IMR-90 (cell line): ENCODE measurements at regions not wholly inside any gene's neighbourhood (a gene's known extent, or its start where the extent isn't known, plus 50 kb on each side); places are given as distances from the start of the nearest gene placed in this dataset.

Experiments used
- ATAC-seq: fragments of 200-7000 bp; cut with Tn5 transposase; 2 replicates; pipeline ENCODE4 v1.9.1; 2020; ENCODE audit warnings: low read depth, mild to moderate bottlenecking, moderate library complexity
- BruUV-seq: library from RNA; stranded (reverse); fragments of 400-500 nt; replicated peaks from 2 replicates; lab custom pipeline; 2021; lab: Mats Ljungman, UMichigan
- CTCF ChIA-PET: fragments of 300-600 bp; formaldehyde crosslinking; extraction: SDS; loops from one replicate; lab custom pipeline; 2021; ENCODE audit warnings: antibody characterized with exemption; lab: Yijun Ruan, JAX
- POLR2A ChIA-PET: fragments of 300-600 bp; sonication (Branson Sonifier 250); formaldehyde crosslinking; loops from one replicate; lab custom pipeline; 2022; ENCODE audit warnings: antibody characterized with exemption; ENCODE audit not compliant: unreplicated experiment; lab: Charles Lee
- DNase-seq: peaks from one replicate; pipeline ENCODE4 v3.0.0; 2013
- H2AFZ ChIP-seq: replicated peaks from 2 replicates; pipeline ENCODE3; 2013; ENCODE audit warnings: low read length, mild to moderate bottlenecking; ENCODE audit not compliant: poor library complexity
- H2AK5ac ChIP-seq: 2 replicates; pipeline ENCODE4 v1.6.1; 2013; ENCODE audit warnings: low read depth, low read length, inconsistent platforms
- H2AK9ac ChIP-seq: replicated peaks from 2 replicates; pipeline ENCODE3; 2013; ENCODE audit warnings: mild to moderate bottlenecking, low read depth, low read length, moderate library complexity; ENCODE audit not compliant: poor library complexity
- H2BK120ac ChIP-seq: 2 replicates; pipeline ENCODE4 v1.6.1; 2013; ENCODE audit warnings: low read depth, low read length, inconsistent platforms
- H2BK15ac ChIP-seq: 3 replicates; pipeline ENCODE4 v1.6.1; 2013; ENCODE audit warnings: low read depth, low read length, inconsistent platforms
- H2BK20ac ChIP-seq: 2 replicates; pipeline ENCODE4 v1.6.1; 2013; ENCODE audit warnings: low read depth, mild to moderate bottlenecking, inconsistent platforms, low read length, moderate library complexity
- H2BK5ac ChIP-seq: 2 replicates; pipeline ENCODE4 v1.6.1; 2013; ENCODE audit warnings: mild to moderate bottlenecking, low read depth, low read length, inconsistent platforms; ENCODE audit not compliant: poor library complexity, severe bottlenecking
- H3K14ac ChIP-seq: replicated peaks from 2 replicates; pipeline ENCODE4 v1.6.1; 2013; ENCODE audit warnings: low read depth, low read length, inconsistent platforms
- H3K18ac ChIP-seq: 2 replicates; pipeline ENCODE4 v1.6.1; 2013; ENCODE audit warnings: low read depth, low read length, control low read depth
- H3K23ac ChIP-seq: 2 replicates; pipeline ENCODE4 v1.6.1; 2013; ENCODE audit warnings: low read depth, low read length, inconsistent platforms
- H3K27ac ChIP-seq: 2 replicates; pipeline ENCODE4 v1.5.1; 2013; ENCODE audit warnings: mild to moderate bottlenecking, control low read depth, low read length; ENCODE audit not compliant: insufficient read depth
- H3K27me3 ChIP-seq: 2 replicates; pipeline ENCODE4 v1.6.1; 2013; ENCODE audit warnings: low read length; ENCODE audit not compliant: control insufficient read depth, insufficient read depth
- H3K36me3 ChIP-seq: 2 replicates; pipeline ENCODE4 v1.6.1; 2013; ENCODE audit warnings: low read length, mixed read lengths; ENCODE audit not compliant: control insufficient read depth, insufficient read depth
- H3K4ac ChIP-seq: 2 replicates; pipeline ENCODE4 v1.6.1; 2013; ENCODE audit warnings: low read depth, low read length, inconsistent platforms
- H3K4me1 ChIP-seq: 2 replicates; pipeline ENCODE4 v1.6.1; 2013; ENCODE audit warnings: low read length, mixed read lengths; ENCODE audit not compliant: control insufficient read depth, insufficient read depth
- H3K4me2 ChIP-seq: 2 replicates; pipeline ENCODE4 v1.6.1; 2013; ENCODE audit warnings: low read depth, mild to moderate bottlenecking, control low read depth, low read length, moderate library complexity
- H3K4me3 ChIP-seq: 2 replicates; pipeline ENCODE4 v1.5.1; 2013; ENCODE audit warnings: low read depth, mild to moderate bottlenecking, control low read depth, low read length, moderate library complexity; ENCODE audit not compliant: insufficient read depth
- H3K56ac ChIP-seq: 2 replicates; pipeline ENCODE4 v1.6.1; 2013; ENCODE audit warnings: low read length, inconsistent platforms; ENCODE audit not compliant: insufficient read depth; ENCODE audit errors: extremely low read depth
- H3K79me1 ChIP-seq, 2 experiments: 2 replicates each; pipeline ENCODE4 v1.6.1; 2013; ENCODE audit warnings: low read length in 2 of 2, inconsistent platforms in 1 of 2, low read depth in 1 of 2
- H3K9ac ChIP-seq: 2 replicates; pipeline ENCODE4 v1.6.1; 2013; ENCODE audit warnings: low read depth, low read length, control low read depth
- H3K9me1 ChIP-seq: 2 replicates; pipeline ENCODE4 v1.6.1; 2013; ENCODE audit warnings: low read length, inconsistent platforms; ENCODE audit not compliant: insufficient read depth
- H3K9me3 ChIP-seq: 2 replicates; pipeline ENCODE4 v1.6.1; 2013; ENCODE audit warnings: low read length; ENCODE audit not compliant: control insufficient read depth, insufficient read depth
- H4K20me1 ChIP-seq: 2 replicates; pipeline ENCODE4 v1.6.1; 2013; ENCODE audit warnings: low read length, inconsistent platforms; ENCODE audit not compliant: insufficient read depth
- H4K5ac ChIP-seq: 2 replicates; pipeline ENCODE4 v1.6.1; 2013; ENCODE audit warnings: mild to moderate bottlenecking, low read depth, low read length, control low read depth
- H4K8ac ChIP-seq, 2 experiments: 2 replicates each; pipeline ENCODE4 v1.6.1; 2013; ENCODE audit warnings: low read depth in 2 of 2, low read length in 2 of 2, control low read depth in 1 of 2, inconsistent platforms in 1 of 2
- H4K91ac ChIP-seq: 2 replicates; pipeline ENCODE4 v1.6.1; 2013; ENCODE audit warnings: low read depth, low read length, inconsistent platforms; ENCODE audit not compliant: insufficient read depth
- BHLHE40 ChIP-seq: fragments of 150-350 bp; IDR thresholded peaks from 2 replicates; pipeline ENCODE4 v1.6.1; 2016; ENCODE audit warnings: mild to moderate bottlenecking, low read depth, low read length
- CHD1 ChIP-seq: IDR thresholded peaks from 2 replicates; pipeline ENCODE4 v1.6.1; 2012; ENCODE audit warnings: low read depth, low read length, improper control_type of control experiment
- MAFK ChIP-seq: IDR thresholded peaks from 2 replicates; pipeline ENCODE4 v1.6.1; 2012; ENCODE audit warnings: low read depth, low read length, improper control_type of control experiment
- MXI1 ChIP-seq: IDR thresholded peaks from 2 replicates; pipeline ENCODE4 v1.6.1; 2012; ENCODE audit warnings: low read depth, mild to moderate bottlenecking, low read length, moderate library complexity, borderline replicate concordance
- POLR2A ChIP-seq: IDR thresholded peaks from 2 replicates; pipeline ENCODE4 v1.6.1; 2012; ENCODE audit warnings: mild to moderate bottlenecking, low read depth, low read length
- RAD21 ChIP-seq: IDR thresholded peaks from 2 replicates; pipeline ENCODE4 v1.6.1; 2012; ENCODE audit warnings: low read length, improper control_type of control experiment
- RFX5 ChIP-seq: IDR thresholded peaks from 2 replicates; pipeline ENCODE4 v1.8.0; 2012; ENCODE audit warnings: low read depth, mild to moderate bottlenecking, low read length, moderate library complexity
- SMC3 ChIP-seq: fragments of 150-350 bp; IDR thresholded peaks from 2 replicates; pipeline ENCODE4 v1.6.1; 2016; ENCODE audit warnings: low read depth, mild to moderate bottlenecking, antibody characterized with exemption, low read length, moderate library complexity
- WGBS, 2 experiments: methylation state at CpG; one replicate each; pipeline versions ENCODE4 v1.1.5 to v1.1.7; 2013; ENCODE audit warnings: missing lambda C conversion rate in 2 of 2; ENCODE audit not compliant: insufficient read length in 1 of 2; ENCODE audit errors: extremely low coverage in 2 of 2; 5-methylcytosine and 5-hydroxymethylcytosine counted together
- dilution Hi-C: fragments of 300-500 bp; cut with HindIII; formaldehyde crosslinking; loops from one replicate; pipeline ENCODE4 v1.14.3; 2018; ENCODE audit warnings: low sequenced_read_pairs; ENCODE audit not compliant: unreplicated experiment
- in situ Hi-C: fragments of 300-500 bp; cut with MboI; formaldehyde crosslinking; loops from 3 replicates; pipeline ENCODE4 v1.14.3; 2019; ENCODE audit warnings: low sequenced_read_pairs, inconsistent platforms, mixed read lengths
- intact Hi-C: fragments of 100-400 bp; cut with micrococcal nuclease; formaldehyde crosslinking; loops from 2 replicates; pipeline ENCODE4 v1.10.0; 2022
- TF ChIP-seq, protein P1 (sequence below): conservative IDR thresholded peaks from 2 replicates; pipeline ENCODE4 v1.5.1; 2012; ENCODE audit warnings: mild to moderate bottlenecking, low read depth, low read length, improper control_type of control experiment
- TF ChIP-seq, protein P2 (sequence below): fragments of 150-350 bp; IDR thresholded peaks from 2 replicates; pipeline ENCODE4 v1.6.1; 2017; ENCODE audit warnings: mild to moderate bottlenecking, antibody characterized with exemption, low read length, low read depth

DNA sequence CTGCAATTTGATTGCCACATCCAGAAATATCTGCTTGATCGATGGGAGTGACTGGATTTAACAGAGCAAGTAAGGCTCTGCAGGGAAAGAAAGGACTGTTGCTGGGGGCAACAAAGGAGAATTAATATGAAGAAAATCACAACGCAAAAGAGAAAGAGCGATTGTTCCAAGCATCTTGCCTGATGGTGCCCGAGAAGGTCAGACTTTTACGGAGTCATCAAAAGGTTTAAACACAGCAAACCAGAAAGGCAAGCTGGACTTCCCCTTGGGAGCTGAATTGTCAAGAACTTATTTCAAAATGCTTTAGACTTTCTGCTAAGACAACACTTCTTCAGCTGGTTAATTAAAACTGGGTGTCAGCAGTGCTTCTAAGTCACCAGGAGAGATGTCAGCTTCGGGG lies 791.5 kb downstream of the MED13L start:
- H3K9ac ChIP-seq, result no peak overlapping the region
- WGBS, 2 experiments, result 50% methylated on average over 5 of the region's 6 CpGs; no CpG with 5 or more reads in 1 of the 2 experiments
- intact Hi-C loops (no loop called here), in situ Hi-C loops (no loop called here), dilution Hi-C loops (no loop called here)
- H3K56ac ChIP-seq, result no peak overlapping the region
- DNase-seq (no peak), ATAC-seq (no peak)
- H3K14ac ChIP-seq, result no peak overlapping the region
- no peak overlapping the region for H2BK5ac ChIP-seq
- no peak overlapping the region for H4K91ac ChIP-seq
- no peak overlapping the region for H4K5ac ChIP-seq
- H3K4me3 ChIP-seq, result no peak overlapping the region
- ChIA-PET POLR2A (no interaction called here), CTCF (no interaction called here)
- no peak overlapping the region for H3K23ac ChIP-seq
- no peak for TF ChIP-seq MXI1
- TF ChIP-seq, protein P1, sequence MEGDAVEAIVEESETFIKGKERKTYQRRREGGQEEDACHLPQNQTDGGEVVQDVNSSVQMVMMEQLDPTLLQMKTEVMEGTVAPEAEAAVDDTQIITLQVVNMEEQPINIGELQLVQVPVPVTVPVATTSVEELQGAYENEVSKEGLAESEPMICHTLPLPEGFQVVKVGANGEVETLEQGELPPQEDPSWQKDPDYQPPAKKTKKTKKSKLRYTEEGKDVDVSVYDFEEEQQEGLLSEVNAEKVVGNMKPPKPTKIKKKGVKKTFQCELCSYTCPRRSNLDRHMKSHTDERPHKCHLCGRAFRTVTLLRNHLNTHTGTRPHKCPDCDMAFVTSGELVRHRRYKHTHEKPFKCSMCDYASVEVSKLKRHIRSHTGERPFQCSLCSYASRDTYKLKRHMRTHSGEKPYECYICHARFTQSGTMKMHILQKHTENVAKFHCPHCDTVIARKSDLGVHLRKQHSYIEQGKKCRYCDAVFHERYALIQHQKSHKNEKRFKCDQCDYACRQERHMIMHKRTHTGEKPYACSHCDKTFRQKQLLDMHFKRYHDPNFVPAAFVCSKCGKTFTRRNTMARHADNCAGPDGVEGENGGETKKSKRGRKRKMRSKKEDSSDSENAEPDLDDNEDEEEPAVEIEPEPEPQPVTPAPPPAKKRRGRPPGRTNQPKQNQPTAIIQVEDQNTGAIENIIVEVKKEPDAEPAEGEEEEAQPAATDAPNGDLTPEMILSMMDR, result no peak
- no peak for TF ChIP-seq MAFK
- no peak for TF ChIP-seq CHD1
- TF ChIP-seq, protein P2, sequence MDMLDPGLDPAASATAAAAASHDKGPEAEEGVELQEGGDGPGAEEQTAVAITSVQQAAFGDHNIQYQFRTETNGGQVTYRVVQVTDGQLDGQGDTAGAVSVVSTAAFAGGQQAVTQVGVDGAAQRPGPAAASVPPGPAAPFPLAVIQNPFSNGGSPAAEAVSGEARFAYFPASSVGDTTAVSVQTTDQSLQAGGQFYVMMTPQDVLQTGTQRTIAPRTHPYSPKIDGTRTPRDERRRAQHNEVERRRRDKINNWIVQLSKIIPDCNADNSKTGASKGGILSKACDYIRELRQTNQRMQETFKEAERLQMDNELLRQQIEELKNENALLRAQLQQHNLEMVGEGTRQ, result no peak
- TF ChIP-seq BHLHE40, result no peak
- TF ChIP-seq POLR2A, result no peak
- no peak for TF ChIP-seq SMC3
- no peak for TF ChIP-seq RFX5
- TF ChIP-seq RAD21, result no peak
- H3K18ac ChIP-seq, result no peak overlapping the region
- no peaks in the 10 kb centered on the region for H4K20me1 ChIP-seq
- H2AK9ac ChIP-seq, result no peak overlapping the region
- no peak overlapping the region for H3K27ac ChIP-seq
- no peaks in the 10 kb centered on the region for H3K79me1 ChIP-seq
- H3K27me3 ChIP-seq, result peaks cover 7% of the 10 kb centered on the region
- no peak overlapping the region for H2AFZ ChIP-seq
- no peak overlapping the region for H2BK120ac ChIP-seq
- H3K36me3 ChIP-seq, result no peaks in the 10 kb centered on the region
- H3K4me2 ChIP-seq, result no peak overlapping the region
- H3K9me1 ChIP-seq, result no peaks in the 10 kb centered on the region
- no peak overlapping the region for H2BK15ac ChIP-seq
- H2BK20ac ChIP-seq, result no peak overlapping the region
- no peaks in the 10 kb centered on the region for H3K4me1 ChIP-seq
- H3K4ac ChIP-seq, result no peak overlapping the region
- H3K9me3 ChIP-seq, result 0 out of 2 replicates have a peak, but pooled peaks cover 2% of the 10 kb centered on the region
- no peak overlapping the region for H4K8ac ChIP-seq
- no TSS peak for BruUV-seq
- no peak overlapping the region for H2AK5ac ChIP-seq
